ENCODE measurements at regions not wholly inside any gene's neighbourhood (a gene's known extent, or its start where the extent isn't known, plus 50 kb on each side); places are given as distances from the start of the nearest gene placed in this dataset.

GRCh38 chrX:42855259-42855658 lies 77.3 kb upstream of the PPP1R2C start:
- TF ChIP-seq SUZ12 (IDR thresholded peaks at IDR 0.05) (no peak), ZNF384 (IDR thresholded peaks at IDR 0.05) (no peak), ARNT (IDR thresholded peaks at IDR 0.05) (no peak), ELF4 (IDR thresholded peaks at IDR 0.05) (no peak), CTBP1 (IDR thresholded peaks at IDR 0.05; ENCODE audit: borderline replicate concordance) (no peak)
- no peak for DNase-seq (ENCODE audit: extremely low spot score)
- ChIA-PET CTCF (no interaction called here), POLR2A (no interaction called here)

GRCh38 chrX:42857766-42858165 lies 79.8 kb upstream of the PPP1R2C start:
- POLR2A ChIA-PET: no interaction called here
- CTCF ChIA-PET: no interaction called here
- no peak for TF ChIP-seq FOXM1 (IDR thresholded peaks at IDR 0.05; ENCODE audit: borderline replicate concordance)
- no peak for TF ChIP-seq ELF4 (IDR thresholded peaks at IDR 0.05)
- no peak for TF ChIP-seq ZNF384 (IDR thresholded peaks at IDR 0.05)
- no peak for TF ChIP-seq ARNT (IDR thresholded peaks at IDR 0.05)
- no peak for TF ChIP-seq HDGF (IDR thresholded peaks at IDR 0.05; ENCODE audit: borderline replicate concordance)
- TF ChIP-seq L3MBTL2 (conservative IDR thresholded peaks at IDR 0.05): no peak
- TF ChIP-seq NFRKB (IDR thresholded peaks at IDR 0.05): no peak
- no peak for TF ChIP-seq TARDBP (IDR thresholded peaks at IDR 0.05)
- no peak for TF ChIP-seq BHLHE40 (IDR thresholded peaks at IDR 0.05; ENCODE audit: borderline replicate concordance)
- TF ChIP-seq CTBP1 (IDR thresholded peaks at IDR 0.05; ENCODE audit: borderline replicate concordance): no peak
- no peak for TF ChIP-seq SUZ12 (IDR thresholded peaks at IDR 0.05)
- no peak for TF ChIP-seq FOXK2 (IDR thresholded peaks at IDR 0.05)
- no peak for TF ChIP-seq LEF1 (IDR thresholded peaks at IDR 0.05; ENCODE audit: borderline replicate concordance)
- TF ChIP-seq PKNOX1 (IDR thresholded peaks at IDR 0.05): no peak
- no peak for TF ChIP-seq FOXA1 (IDR thresholded peaks at IDR 0.05)
- DNase-seq (ENCODE audit: extremely low spot score): no peak

GRCh38 chrX:42869011-42869410 lies 91.0 kb upstream of the PPP1R2C start:
- CTCF ChIA-PET: no interaction called here
- no peak for DNase-seq (ENCODE audit: extremely low spot score)
- POLR2A ChIA-PET: no interaction called here
- no peak for TF ChIP-seq SP1 (IDR thresholded peaks at IDR 0.05)
- no peak for TF ChIP-seq HDGF (IDR thresholded peaks at IDR 0.05; ENCODE audit: borderline replicate concordance)
- TF ChIP-seq FOXA1 (IDR thresholded peaks at IDR 0.05): no peak
- TF ChIP-seq NFRKB (IDR thresholded peaks at IDR 0.05): no peak
- TF ChIP-seq TARDBP (IDR thresholded peaks at IDR 0.05): no peak
- no peak for TF ChIP-seq FOXK2 (IDR thresholded peaks at IDR 0.05)
- no peak for TF ChIP-seq BHLHE40 (IDR thresholded peaks at IDR 0.05; ENCODE audit: borderline replicate concordance)
- TF ChIP-seq ELF4 (IDR thresholded peaks at IDR 0.05): no peak
- TF ChIP-seq L3MBTL2 (conservative IDR thresholded peaks at IDR 0.05): no peak
- TF ChIP-seq CTBP1 (IDR thresholded peaks at IDR 0.05; ENCODE audit: borderline replicate concordance): no peak
- no peak for TF ChIP-seq SUZ12 (IDR thresholded peaks at IDR 0.05)
- TF ChIP-seq ARNT (IDR thresholded peaks at IDR 0.05): no peak
- TF ChIP-seq FOXM1 (IDR thresholded peaks at IDR 0.05; ENCODE audit: borderline replicate concordance): no peak
- TF ChIP-seq PKNOX1 (IDR thresholded peaks at IDR 0.05): no peak
- TF ChIP-seq ZNF384 (IDR thresholded peaks at IDR 0.05): no peak

- CTCF ChIA-PET: no interaction called here
- no peak for TF ChIP-seq CTBP1 (IDR thresholded peaks at IDR 0.05; ENCODE audit: borderline replicate concordance)
- no peak for TF ChIP-seq FOXA1 (IDR thresholded peaks at IDR 0.05)
- TF ChIP-seq L3MBTL2 (conservative IDR thresholded peaks at IDR 0.05): no peak
- no peak for TF ChIP-seq BHLHE40 (IDR thresholded peaks at IDR 0.05; ENCODE audit: borderline replicate concordance)
- DNase-seq (ENCODE audit: extremely low spot score): no peak
- POLR2A ChIA-PET: no interaction called here
Observed at GRCh38 chrX:42869659-42870476, 91.9 kb upstream of the PPP1R2C start.

GRCh38 chrX:42886519-42886918 lies 108.6 kb upstream of the PPP1R2C start:
- DNase-seq (ENCODE audit: extremely low spot score): no peak
- no peak for TF ChIP-seq TARDBP (IDR thresholded peaks at IDR 0.05)
- TF ChIP-seq FOXM1 (IDR thresholded peaks at IDR 0.05; ENCODE audit: borderline replicate concordance): no peak
- TF ChIP-seq SUZ12 (IDR thresholded peaks at IDR 0.05): no peak
- no peak for TF ChIP-seq FOXK2 (IDR thresholded peaks at IDR 0.05)
- no peak for TF ChIP-seq PKNOX1 (IDR thresholded peaks at IDR 0.05)
- no peak for TF ChIP-seq ELF4 (IDR thresholded peaks at IDR 0.05)
- TF ChIP-seq ARNT (IDR thresholded peaks at IDR 0.05): no peak
- no peak for TF ChIP-seq BHLHE40 (IDR thresholded peaks at IDR 0.05; ENCODE audit: borderline replicate concordance)
- CTCF ChIA-PET: no interaction called here
- POLR2A ChIA-PET: no interaction called here

- POLR2A ChIA-PET: no interaction called here
- DNase-seq (ENCODE audit: extremely low spot score): no peak
- TF ChIP-seq FOXA1 (IDR thresholded peaks at IDR 0.05): no peak
- no peak for TF ChIP-seq SP1 (IDR thresholded peaks at IDR 0.05)
- no peak for TF ChIP-seq FOXK2 (IDR thresholded peaks at IDR 0.05)
- no peak for TF ChIP-seq LEF1 (IDR thresholded peaks at IDR 0.05; ENCODE audit: borderline replicate concordance)
- no peak for TF ChIP-seq SUZ12 (IDR thresholded peaks at IDR 0.05)
- no peak for TF ChIP-seq CTBP1 (IDR thresholded peaks at IDR 0.05; ENCODE audit: borderline replicate concordance)
- no peak for TF ChIP-seq NFRKB (IDR thresholded peaks at IDR 0.05)
- no peak for TF ChIP-seq BHLHE40 (IDR thresholded peaks at IDR 0.05; ENCODE audit: borderline replicate concordance)
- no peak for TF ChIP-seq L3MBTL2 (conservative IDR thresholded peaks at IDR 0.05)
- TF ChIP-seq TARDBP (IDR thresholded peaks at IDR 0.05): no peak
- CTCF ChIA-PET: no interaction called here
Observed at GRCh38 chrX:42900947-42901346, 123.0 kb upstream of the PPP1R2C start.

Data from HEK293T (cell line).